Spleen (tissue), 7 donors: ENCODE measurements at regions not wholly inside any gene's neighbourhood (a gene's known extent, or its start where the extent isn't known, plus 50 kb on each side); places are given as distances from the start of the nearest gene placed in this dataset.

Experiments
- CTCF ChIP-seq, 11 experiments: fragments of 200-600 bp in 7 of 11; fragments of 450-650 bp in 4 of 11; sonication (generic) in 4 of 11; IDR thresholded peaks in 8 of 11; conservative IDR thresholded peaks in 3 of 11; 1 replicate in 7 of 11; 2 replicates in 4 of 11; pipeline versions ENCODE4 v1.4.0 to v1.8.0; 2016 to 2021; ENCODE audit warnings: antibody characterized with exemption in 11 of 11, inconsistent platforms in 4 of 11, mild to moderate bottlenecking in 1 of 11
- POLR2A ChIP-seq, 3 donors: fragments of 450-650 bp; IDR thresholded peaks; one replicate each; pipeline ENCODE4 v1.5.1; 2017; ENCODE audit warnings: antibody characterized with exemption in 3 of 3, mild to moderate bottlenecking in 1 of 3
- donor health status: DM: no; HTN: no; CAD: no; lungs with moderate emphysema.
- donor health status: DM: no; HTN: no; CAD: no.
- donor health status: DM: no; HTN: no; CAD: no.

GRCh38 chr4:171441300-171441941 is 371.8 kb upstream of the GALNTL6 start:
- TF ChIP-seq POLR2A (IDR thresholded peaks at IDR 0.05) (no peak), CTCF (IDR thresholded peaks at IDR 0.05 in 8 of 11, conservative IDR thresholded peaks at IDR 0.05 in 3 of 11) (no peak)
